Endothelial cell of umbilical vein (primary cell): ENCODE measurements at regions not wholly inside any gene's neighbourhood (a gene's known extent, or its start where the extent isn't known, plus 50 kb on each side); places are given as distances from the start of the nearest gene placed in this dataset.

Experiments used
- BruUV-seq: library from RNA; stranded (reverse); fragments of 400-500 nt; replicated peaks from 2 replicates; lab custom pipeline; 2021; lab: Mats Ljungman, UMichigan
- CTCF ChIA-PET: fragments of 300-600, 350-600 bp; sonication (Branson Sonifier 250); formaldehyde crosslinking; loops from one replicate; lab custom pipeline; 2021; ENCODE audit warnings: antibody characterized with exemption, inconsistent platforms; lab: Charles Lee
- POLR2A ChIA-PET: fragments of 300-600, 350-600 bp; sonication (Branson Sonifier 250); formaldehyde crosslinking; loops from one replicate; lab custom pipeline; 2021; ENCODE audit warnings: antibody characterized with exemption, inconsistent platforms; lab: Charles Lee
- DNase-seq: peaks from one replicate; pipeline ENCODE4 v3.0.0-alpha.2; 2011; ENCODE audit warnings: low read depth, low spot score
- FAIRE-seq: peaks from 2 replicates; lab custom pipeline; 2011; peaks lifted over from hg19 to GRCh38; lab: Jason Lieb, UNC
- H2AFZ ChIP-seq: 2 replicates; pipeline ENCODE4 v1.6.0; 2012; ENCODE audit warnings: low read depth, low read length, control low read depth, inconsistent platforms
- H3K27ac ChIP-seq: 2 replicates; pipeline ENCODE4 v1.5.1; 2011; ENCODE audit warnings: low read depth, mild to moderate bottlenecking, control low read depth, low read length, moderate library complexity; ENCODE audit not compliant: insufficient read depth
- H3K27me3 ChIP-seq, 2 experiments: 2 replicates each; pipeline versions ENCODE4 v1.6.0 to v1.6.1; 2011; ENCODE audit warnings: low read length in 2 of 2, mixed read lengths in 1 of 2; ENCODE audit not compliant: control insufficient read depth in 2 of 2, insufficient read depth in 2 of 2
- H3K36me3 ChIP-seq, 2 experiments: 2 replicates in 1 of 2; 3 replicates in 1 of 2; pipeline ENCODE4 v1.5.1; 2011; ENCODE audit warnings: low read length in 2 of 2, mild to moderate bottlenecking in 1 of 2, moderate library complexity in 1 of 2; ENCODE audit not compliant: control insufficient read depth in 2 of 2, insufficient read depth in 2 of 2; ENCODE audit errors: extremely low read depth in 1 of 2
- H3K4me1 ChIP-seq: 3 replicates; pipeline ENCODE4 v1.5.1; 2011; ENCODE audit warnings: mild to moderate bottlenecking, low read length; ENCODE audit not compliant: control insufficient read depth, insufficient read depth; ENCODE audit errors: extremely low read depth
- H3K4me2 ChIP-seq: 2 replicates; pipeline ENCODE4 v1.6.1; 2011; ENCODE audit warnings: low read length, control low read depth, mixed read lengths; ENCODE audit not compliant: insufficient read depth
- H3K4me3 ChIP-seq, 3 experiments: fragments of 200-600 bp in 1 of 3; sonication (generic), shearing (Covaris generic) in 1 of 3; replicated peaks in 1 of 3; 2 replicates each; pipeline ENCODE4 v1.5.1; 2011 to 2016; ENCODE audit warnings: control low read depth in 3 of 3, low read length in 3 of 3, mild to moderate bottlenecking in 2 of 3, inconsistent platforms in 1 of 3, low read depth in 1 of 3, moderate library complexity in 1 of 3; ENCODE audit not compliant: insufficient read depth in 1 of 3
- H3K79me2 ChIP-seq: 2 replicates; pipeline ENCODE4 v1.6.0; 2012; ENCODE audit warnings: low read length, inconsistent platforms; ENCODE audit not compliant: control insufficient read depth, insufficient read depth
- H3K9ac ChIP-seq: replicated peaks from 2 replicates; pipeline ENCODE3; 2011; ENCODE audit warnings: low read length, control low read depth; ENCODE audit not compliant: insufficient read depth; ENCODE audit errors: extremely low read depth
- H3K9me1 ChIP-seq: replicated peaks from 3 replicates; pipeline ENCODE4 v1.6.0; 2011; ENCODE audit warnings: mild to moderate bottlenecking, low read length; ENCODE audit not compliant: control insufficient read depth, insufficient read depth; ENCODE audit errors: extremely low read depth
- H3K9me3 ChIP-seq: replicated peaks from 2 replicates; pipeline ENCODE4 v1.5.1; 2012; ENCODE audit warnings: low read length, inconsistent platforms; ENCODE audit not compliant: control insufficient read depth, insufficient read depth
- H4K20me1 ChIP-seq: replicated peaks from 2 replicates; pipeline ENCODE3; 2011; ENCODE audit warnings: mild to moderate bottlenecking, low read length; ENCODE audit not compliant: control insufficient read depth, insufficient read depth; ENCODE audit errors: extremely low read depth
- CTCF ChIP-seq, 2 donors: IDR thresholded peaks; 1 replicate in 1 of 2; 2 replicates in 1 of 2; pipeline ENCODE4 v1.5.1; 2011; ENCODE audit warnings: low read length in 2 of 2, mild to moderate bottlenecking in 2 of 2, moderate library complexity in 2 of 2, control low read depth in 1 of 2, inconsistent platforms in 1 of 2, low read depth in 1 of 2; ENCODE audit not compliant: insufficient read depth in 1 of 2; ENCODE audit errors: extremely low read depth in 1 of 2
- EZH2 ChIP-seq: IDR thresholded peaks from 2 replicates; pipeline ENCODE4 v1.6.1; 2012; ENCODE audit warnings: borderline replicate concordance, low read depth, mild to moderate bottlenecking, moderate library complexity, low read length, inconsistent platforms; ENCODE audit not compliant: severe bottlenecking
- FOS ChIP-seq: IDR thresholded peaks from 2 replicates; pipeline ENCODE4 v1.6.1; 2011; ENCODE audit warnings: mild to moderate bottlenecking, low read length, moderate library complexity, borderline replicate concordance; ENCODE audit not compliant: insufficient read depth
- GATA2 ChIP-seq: IDR thresholded peaks from 2 replicates; pipeline ENCODE4 v1.7.0; 2011; ENCODE audit warnings: low read depth, mild to moderate bottlenecking, moderate library complexity, mixed read lengths, low read length; ENCODE audit not compliant: insufficient read length, insufficient read depth
- JUN ChIP-seq: IDR thresholded peaks from 2 replicates; pipeline ENCODE4 v1.6.1; 2011; ENCODE audit warnings: borderline replicate concordance, low read depth; ENCODE audit not compliant: insufficient read length, insufficient read depth
- MYC ChIP-seq: IDR thresholded peaks from one replicate; pipeline ENCODE4 v1.6.1; 2011; ENCODE audit warnings: mild to moderate bottlenecking, low read depth, low read length
- POLR2A ChIP-seq: IDR thresholded peaks from 2 replicates; pipeline ENCODE4 v1.6.1; 2012; ENCODE audit warnings: low read depth, mild to moderate bottlenecking, control low read depth, low read length
- POLR2AphosphoS5 ChIP-seq: IDR thresholded peaks from 2 replicates; pipeline ENCODE4 v1.6.1; 2012; ENCODE audit warnings: low read depth, mild to moderate bottlenecking, control low read depth, low read length, moderate library complexity; ENCODE audit not compliant: insufficient read depth
- dilution Hi-C: fragments of 300-500 bp; cut with MboI; formaldehyde crosslinking; loops from one replicate; pipeline ENCODE4 v1.15.0; 2019; ENCODE audit warnings: low sequenced_read_pairs; ENCODE audit not compliant: extremely low pct_ligation_motif_present
- intact Hi-C: fragments of 100-400 bp; cut with micrococcal nuclease; formaldehyde crosslinking; loops from one replicate; pipeline ENCODE4 v1.10.0; 2022
- TF ChIP-seq, protein P1 (sequence below): IDR thresholded peaks from 2 replicates; pipeline ENCODE4 v1.6.1; 2011; ENCODE audit not compliant: insufficient read depth, insufficient read length

GRCh38 chr1:228868731-228869024 lies 133.4 kb downstream of the RHOU start:
- Histone ChIP-seq H3K27ac (no peak overlapping the region), H4K20me1 (no peaks in the 10 kb centered on the region), H3K9me1 (no peaks in the 10 kb centered on the region), H3K4me3 (no peak overlapping the region), H3K36me3 (no peaks in the 10 kb centered on the region), H2AFZ (no peak overlapping the region), H3K9me3 (no peaks in the 10 kb centered on the region), H3K4me1 (no peaks in the 10 kb centered on the region), H3K79me2 (no peaks in the 10 kb centered on the region), H3K27me3 (no peaks in the 10 kb centered on the region), H3K4me2 (no peak overlapping the region), H3K9ac (no peak overlapping the region)
- DNase-seq = no peak
- POLR2A ChIA-PET = no interaction called here
- no TSS peak for BruUV-seq
- dilution Hi-C loops = no loop called here
- TF ChIP-seq POLR2A = no peak
- no peak for TF ChIP-seq EZH2
- no peak for TF ChIP-seq POLR2AphosphoS5
- TF ChIP-seq GATA2 = no peak
- no peak for TF ChIP-seq CTCF (IDR thresholded peaks at IDR 0.05; ENCODE audit: extremely low read depth in 1 of 2, insufficient read depth in 1 of 2, low read depth in 1 of 2, low read length in 2 of 2)
- TF ChIP-seq, protein P1, sequence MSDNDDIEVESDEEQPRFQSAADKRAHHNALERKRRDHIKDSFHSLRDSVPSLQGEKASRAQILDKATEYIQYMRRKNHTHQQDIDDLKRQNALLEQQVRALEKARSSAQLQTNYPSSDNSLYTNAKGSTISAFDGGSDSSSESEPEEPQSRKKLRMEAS = no peak
- TF ChIP-seq MYC = no peak
- no peak for TF ChIP-seq FOS
- no peak for TF ChIP-seq JUN
- intact Hi-C loops = no loop called here
- CTCF ChIA-PET = no interaction called here
- no peak for FAIRE-seq
